ENCODE measurements at regions not wholly inside any gene's neighbourhood (a gene's known extent, or its start where the extent isn't known, plus 50 kb on each side); places are given as distances from the start of the nearest gene placed in this dataset.
"Not testable (repeated sequence)": the region's sequence is repeated elsewhere in the genome, so short reads cannot be mapped to it uniquely, and the experiment has no call there.

GRCh38 chr4:10278071-10278470 lies 161.5 kb upstream of the WDR1 start:
- no peak for DNase-seq (ENCODE audit: low spot score)

GRCh38 chr4:10276152-10276551 lies 159.6 kb upstream of the WDR1 start:
- DNase-seq (ENCODE audit: low spot score) = no peak

GRCh38 chr4:10275696-10276095 lies 159.1 kb upstream of the WDR1 start:
- DNase-seq (ENCODE audit: low spot score) = no peak

GRCh38 chr4:10273030-10273429 lies 156.4 kb upstream of the WDR1 start:
- DNase-seq (ENCODE audit: low spot score) = no peak

- no peak for DNase-seq (ENCODE audit: low spot score)
Measured at GRCh38 chr4:10272511-10272910, 155.9 kb upstream of the WDR1 start.

GRCh38 chr4:10267066-10267465 lies 150.5 kb upstream of the WDR1 start:
- no peak for DNase-seq (ENCODE audit: low spot score)

GRCh38 chr4:10260777-10261176 lies 144.2 kb upstream of the WDR1 start:
- DNase-seq (ENCODE audit: low spot score) = no peak

GRCh38 chr4:10259976-10260375 lies 143.4 kb upstream of the WDR1 start:
- no peak for DNase-seq (ENCODE audit: low spot score)

- DNase-seq (ENCODE audit: low spot score) = no peak
Measured at GRCh38 chr4:10256203-10256602, 139.6 kb upstream of the WDR1 start.

- DNase-seq (ENCODE audit: low spot score) = peak; percentile 54
Measured at GRCh38 chr4:10253765-10254164, 137.2 kb upstream of the WDR1 start.

- DNase-seq (ENCODE audit: low spot score) = peak; percentile 7
Measured at GRCh38 chr4:10245751-10246150, 129.2 kb upstream of the WDR1 start.

- no peak for DNase-seq (ENCODE audit: low spot score)
Measured at GRCh38 chr4:10243856-10244255, 127.3 kb upstream of the WDR1 start.

GRCh38 chr4:10240691-10241090 lies 124.1 kb upstream of the WDR1 start:
- DNase-seq (ENCODE audit: low spot score) = no peak

- DNase-seq (ENCODE audit: low spot score) = peak; percentile 35
Measured at GRCh38 chr4:10239982-10240654, 123.5 kb upstream of the WDR1 start.

- peak; percentile 5 for DNase-seq (ENCODE audit: low spot score)
Measured at GRCh38 chr4:10237131-10237530, 120.5 kb upstream of the WDR1 start.

- no peak for DNase-seq (ENCODE audit: low spot score)
Measured at GRCh38 chr4:10232114-10232513, 115.5 kb upstream of the WDR1 start.

GRCh38 chr4:10226756-10227155 lies 110.2 kb upstream of the WDR1 start:
- DNase-seq (ENCODE audit: low spot score) = no peak

GRCh38 chr4:10225096-10225495 lies 108.5 kb upstream of the WDR1 start:
- DNase-seq (ENCODE audit: low spot score) = no peak

- no peak for DNase-seq (ENCODE audit: low spot score)
Measured at GRCh38 chr4:10223782-10224181, 107.2 kb upstream of the WDR1 start.

- DNase-seq (ENCODE audit: low spot score) = not testable (repeated sequence)
Measured at GRCh38 chr4:10213481-10213880, 96.9 kb upstream of the WDR1 start.

- no peak for DNase-seq (ENCODE audit: low spot score)
Measured at GRCh38 chr4:10212901-10213300, 96.3 kb upstream of the WDR1 start.

- DNase-seq (ENCODE audit: low spot score) = no peak
Measured at GRCh38 chr4:10212400-10212799, 95.8 kb upstream of the WDR1 start.

GRCh38 chr4:10207116-10207515 lies 90.5 kb upstream of the WDR1 start:
- DNase-seq (ENCODE audit: low spot score) = no peak

- no peak for DNase-seq (ENCODE audit: low spot score)
Measured at GRCh38 chr4:10205223-10205622, 88.6 kb upstream of the WDR1 start.
